ENCODE measurements at regions not wholly inside any gene's neighbourhood (a gene's known extent, or its start where the extent isn't known, plus 50 kb on each side); places are given as distances from the start of the nearest gene placed in this dataset.

- TF ChIP-seq ATF5 (CRISPR knock-in tag; IDR thresholded peaks at IDR 0.05; ENCODE audit: low read depth) (no peak), FOXP1 (IDR thresholded peaks at IDR 0.05) (no peak), FOXP1 (CRISPR knock-in tag; IDR thresholded peaks at IDR 0.05) (peak; percentile 69), ZNF557 (CRISPR knock-in tag; IDR thresholded peaks at IDR 0.05) (no peak), IRX3 (CRISPR knock-in tag; IDR thresholded peaks at IDR 0.05; ENCODE audit: borderline replicate concordance, low read depth) (no peak), KLF11 (CRISPR knock-in tag; IDR thresholded peaks at IDR 0.05) (no peak)
These were observed 83.5 kb upstream of the LIPC start (continued) for GRCh38 chr15:58348095-58348812.

- ChIA-PET CTCF (ENCODE audit: low intra/inter-chr PET ratio, low total read pairs) (no interaction called here), POLR2A (interaction anchor here (1.0 kb wide), 1 partner anchor 20 kb away, joined by 3 read pairs; no protein-coding TSS in a partner anchor)
- Histone ChIP-seq H3K4me3 (replicated peaks in 1 of 3; ENCODE audit: insufficient read depth in 1 of 3, low read depth in 2 of 3, low read length in 3 of 3) (no peak overlapping the region), H3K27me3 (ENCODE audit: control insufficient read depth in 1 of 2, insufficient read depth in 2 of 2, low read length in 2 of 2) (peaks cover 0 to 14% of the 10 kb centered on the region in 2 experiments; a peak in 1 of 5 replicates), H4K20me1 (ENCODE audit: insufficient read depth, low read length) (no peaks in the 10 kb centered on the region), H3K4me2 (ENCODE audit: low read depth, low read length) (no peak overlapping the region), H3K36me3 (replicated peaks in 1 of 2; ENCODE audit: control insufficient read depth in 1 of 2, insufficient read depth in 2 of 2, low read length in 2 of 2) (no peaks in the 10 kb centered on the region), H2AFZ (ENCODE audit: low read length) (no peak overlapping the region), H3K9ac (ENCODE audit: insufficient read depth, low read depth, low read length) (no peak overlapping the region), H3K79me2 (ENCODE audit: insufficient read depth, low read length) (no peaks in the 10 kb centered on the region), H3K27ac (ENCODE audit: extremely low read length, insufficient read depth, low read length) (no peak overlapping the region), H3K9me3 (ENCODE audit: low read length) (no peaks in the 10 kb centered on the region), H3K4me1 (ENCODE audit: insufficient read depth, low read length) (peaks cover 8% of the 10 kb centered on the region)
- FAIRE-seq = no peak
- no peak for DNase-seq (ENCODE audit: low spot score)
- TF ChIP-seq ZNF256 (CRISPR knock-in tag; conservative IDR thresholded peaks at IDR 0.05) (no peak), NFRKB (IDR thresholded peaks at IDR 0.05) (no peak), TRIM24 (CRISPR knock-in tag; IDR thresholded peaks at IDR 0.05) (no peak), NR2F6 (IDR thresholded peaks at IDR 0.05) (no peak), NR2F6 (CRISPR knock-in tag; IDR thresholded peaks at IDR 0.05) (no peak), SRSF1 (optimal IDR thresholded peaks at IDR 0.05; ENCODE audit: low read depth, low read length) (no peak), HIVEP1 (CRISPR knock-in tag; IDR thresholded peaks at IDR 0.05) (no peak), ZNF766 (CRISPR knock-in tag; IDR thresholded peaks at IDR 0.05; ENCODE audit: borderline replicate concordance) (no peak), TFDP1 (CRISPR knock-in tag; IDR thresholded peaks at IDR 0.05; ENCODE audit: borderline replicate concordance) (no peak), SMARCE1 (IDR thresholded peaks at IDR 0.05; ENCODE audit: borderline replicate concordance) (no peak), CC2D1A (CRISPR knock-in tag; IDR thresholded peaks at IDR 0.05) (no peak)
- TF ChIP-seq, protein P1, sequence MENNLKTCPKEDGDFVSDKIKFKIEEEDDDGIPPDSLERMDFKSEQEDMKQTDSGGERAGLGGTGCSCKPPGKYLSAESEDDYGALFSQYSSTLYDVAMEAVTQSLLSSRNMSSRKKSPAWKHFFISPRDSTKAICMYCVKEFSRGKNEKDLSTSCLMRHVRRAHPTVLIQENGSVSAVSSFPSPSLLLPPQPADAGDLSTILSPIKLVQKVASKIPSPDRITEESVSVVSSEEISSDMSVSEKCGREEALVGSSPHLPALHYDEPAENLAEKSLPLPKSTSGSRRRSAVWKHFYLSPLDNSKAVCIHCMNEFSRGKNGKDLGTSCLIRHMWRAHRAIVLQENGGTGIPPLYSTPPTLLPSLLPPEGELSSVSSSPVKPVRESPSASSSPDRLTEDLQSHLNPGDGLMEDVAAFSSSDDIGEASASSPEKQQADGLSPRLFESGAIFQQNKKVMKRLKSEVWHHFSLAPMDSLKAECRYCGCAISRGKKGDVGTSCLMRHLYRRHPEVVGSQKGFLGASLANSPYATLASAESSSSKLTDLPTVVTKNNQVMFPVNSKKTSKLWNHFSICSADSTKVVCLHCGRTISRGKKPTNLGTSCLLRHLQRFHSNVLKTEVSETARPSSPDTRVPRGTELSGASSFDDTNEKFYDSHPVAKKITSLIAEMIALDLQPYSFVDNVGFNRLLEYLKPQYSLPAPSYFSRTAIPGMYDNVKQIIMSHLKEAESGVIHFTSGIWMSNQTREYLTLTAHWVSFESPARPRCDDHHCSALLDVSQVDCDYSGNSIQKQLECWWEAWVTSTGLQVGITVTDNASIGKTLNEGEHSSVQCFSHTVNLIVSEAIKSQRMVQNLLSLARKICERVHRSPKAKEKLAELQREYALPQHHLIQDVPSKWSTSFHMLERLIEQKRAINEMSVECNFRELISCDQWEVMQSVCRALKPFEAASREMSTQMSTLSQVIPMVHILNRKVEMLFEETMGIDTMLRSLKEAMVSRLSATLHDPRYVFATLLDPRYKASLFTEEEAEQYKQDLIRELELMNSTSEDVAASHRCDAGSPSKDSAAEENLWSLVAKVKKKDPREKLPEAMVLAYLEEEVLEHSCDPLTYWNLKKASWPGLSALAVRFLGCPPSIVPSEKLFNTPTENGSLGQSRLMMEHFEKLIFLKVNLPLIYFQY (CRISPR knock-in tag; IDR thresholded peaks at IDR 0.05; ENCODE audit: borderline replicate concordance) = no peak
- in situ Hi-C loops (cut with HindIII; ENCODE audit: extremely low pct_ligation_motif_present, low pct_unique_long_range_greater_than_20kb) = no loop called here
- BruUV-seq (replicated peaks) = no TSS peak
- intact Hi-C loops (cut with micrococcal nuclease; ENCODE audit: unreplicated experiment) = no loop called here
- 32% methylated on average over 5 of the region's 5 CpGs for WGBS (ENCODE audit: low lambda C conversion rate)
- no peak for ATAC-seq
These were observed 79.5 kb upstream of the LIPC start for GRCh38 chr15:58352026-58352929.
